Suprapubic skin (tissue), 4 donors: ENCODE measurements at regions not wholly inside any gene's neighbourhood (a gene's known extent, or its start where the extent isn't known, plus 50 kb on each side); places are given as distances from the start of the nearest gene placed in this dataset.

Experiments
- EP300 ChIP-seq: sonication (generic); formaldehyde crosslinking; IDR thresholded peaks from one replicate; pipeline ENCODE4 v1.6.1; 2017; ENCODE audit warnings: antibody characterized with exemption
- POLR2AphosphoS5 ChIP-seq, 3 donors: sonication (generic); formaldehyde crosslinking; IDR thresholded peaks; one replicate each; pipeline ENCODE4 v1.6.1; 2017; ENCODE audit warnings: antibody characterized with exemption in 3 of 3
- TF ChIP-seq, protein P1 (sequence below), 2 donors: fragments of 200-600 bp in 1 of 2; fragments of 450-650 bp in 1 of 2; sonication (generic) in 1 of 2; IDR thresholded peaks; one replicate each; pipeline ENCODE4 v1.5.1; 2016 to 2019; ENCODE audit warnings: antibody characterized with exemption in 2 of 2, mild to moderate bottlenecking in 1 of 2, moderate library complexity in 1 of 2

DNA sequence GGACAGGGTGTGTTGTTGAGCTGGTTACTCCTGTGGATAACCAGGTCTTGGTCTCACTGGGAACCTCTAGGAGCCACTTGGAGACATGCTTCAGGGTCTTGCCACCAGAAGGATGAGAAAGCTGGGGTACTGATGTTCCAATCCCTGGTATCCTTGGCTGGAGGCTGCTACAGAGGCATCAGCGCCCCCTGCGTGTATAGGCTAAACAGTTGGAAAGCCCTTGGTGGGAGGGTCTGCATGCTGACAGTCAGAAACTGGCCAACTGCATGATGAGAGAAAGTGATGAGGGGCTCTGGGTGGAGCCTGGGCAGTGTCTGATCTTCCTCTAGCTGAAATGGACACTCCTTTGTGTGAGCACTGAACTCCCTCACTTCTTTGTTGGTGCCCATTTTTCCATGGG is 536.9 kb downstream of the XYLT1 start:
- TF ChIP-seq POLR2AphosphoS5 (IDR thresholded peaks at IDR 0.05) (no peak), EP300 (no peak)
- TF ChIP-seq, protein P1, sequence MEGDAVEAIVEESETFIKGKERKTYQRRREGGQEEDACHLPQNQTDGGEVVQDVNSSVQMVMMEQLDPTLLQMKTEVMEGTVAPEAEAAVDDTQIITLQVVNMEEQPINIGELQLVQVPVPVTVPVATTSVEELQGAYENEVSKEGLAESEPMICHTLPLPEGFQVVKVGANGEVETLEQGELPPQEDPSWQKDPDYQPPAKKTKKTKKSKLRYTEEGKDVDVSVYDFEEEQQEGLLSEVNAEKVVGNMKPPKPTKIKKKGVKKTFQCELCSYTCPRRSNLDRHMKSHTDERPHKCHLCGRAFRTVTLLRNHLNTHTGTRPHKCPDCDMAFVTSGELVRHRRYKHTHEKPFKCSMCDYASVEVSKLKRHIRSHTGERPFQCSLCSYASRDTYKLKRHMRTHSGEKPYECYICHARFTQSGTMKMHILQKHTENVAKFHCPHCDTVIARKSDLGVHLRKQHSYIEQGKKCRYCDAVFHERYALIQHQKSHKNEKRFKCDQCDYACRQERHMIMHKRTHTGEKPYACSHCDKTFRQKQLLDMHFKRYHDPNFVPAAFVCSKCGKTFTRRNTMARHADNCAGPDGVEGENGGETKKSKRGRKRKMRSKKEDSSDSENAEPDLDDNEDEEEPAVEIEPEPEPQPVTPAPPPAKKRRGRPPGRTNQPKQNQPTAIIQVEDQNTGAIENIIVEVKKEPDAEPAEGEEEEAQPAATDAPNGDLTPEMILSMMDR (IDR thresholded peaks at IDR 0.05) = no peak
